SJCRH30 (cell line): ENCODE measurements at regions not wholly inside any gene's neighbourhood (a gene's known extent, or its start where the extent isn't known, plus 50 kb on each side); places are given as distances from the start of the nearest gene placed in this dataset.
"Not testable (repeated sequence)": the region's sequence is repeated elsewhere in the genome, so short reads cannot be mapped to it uniquely, and the experiment has no call there.

Source experiments
- DNase-seq, 2 experiments: peaks; one replicate each; pipeline ENCODE4 v3.0.0-alpha.2; 2015 to 2020
- H3K27ac ChIP-seq: fragments of 250-450 bp; sonication (Bioruptor Pico); 2 replicates; pipeline ENCODE4 v1.5.1; 2020; ENCODE audit warnings: mild to moderate bottlenecking, moderate library complexity
- H3K27me3 ChIP-seq: fragments of 250-450 bp; sonication (Bioruptor Pico); 2 replicates; pipeline ENCODE4 v1.5.1; 2020; ENCODE audit warnings: mild to moderate bottlenecking, moderate library complexity
- H3K36me3 ChIP-seq: fragments of 250-450 bp; sonication (Bioruptor Pico); 2 replicates; pipeline ENCODE4 v1.5.1; 2020; ENCODE audit warnings: mild to moderate bottlenecking, moderate library complexity
- H3K4me1 ChIP-seq: fragments of 250-450 bp; sonication (Bioruptor Pico); 2 replicates; pipeline ENCODE4 v1.5.1; 2020; ENCODE audit warnings: mild to moderate bottlenecking, moderate library complexity
- H3K4me3 ChIP-seq: fragments of 250-450 bp; sonication (Bioruptor Pico); 2 replicates; pipeline ENCODE4 v1.5.1; 2020; ENCODE audit warnings: mild to moderate bottlenecking, moderate library complexity
- H3K9me3 ChIP-seq: fragments of 250-450 bp; sonication (Bioruptor Pico); replicated peaks from 2 replicates; pipeline ENCODE4 v1.5.1; 2020; ENCODE audit warnings: mild to moderate bottlenecking, moderate library complexity

- not testable (repeated sequence) for H3K27ac ChIP-seq, H3K9me3 ChIP-seq, H3K36me3 ChIP-seq, H3K4me1 ChIP-seq, H3K27me3 ChIP-seq, H3K4me3 ChIP-seq, DNase-seq
Observed at GRCh38 chr12:116327992-116328391, 50.5 kb upstream of the MED13L start.

- no peak overlapping the region for H3K27ac ChIP-seq
Observed at GRCh38 chr12:116331876-116332275, 54.4 kb upstream of the MED13L start.

GRCh38 chr12:116332705-116333380, 55.4 kb upstream of the MED13L start:
- no peak for DNase-seq
- Histone ChIP-seq H3K4me3 (no peak overlapping the region), H3K27ac (no peak overlapping the region), H3K9me3 (no peaks in the 10 kb centered on the region), H3K36me3 (no peaks in the 10 kb centered on the region), H3K27me3 (no peaks in the 10 kb centered on the region), H3K4me1 (no peaks in the 10 kb centered on the region)

More at GRCh38 chr12:116331876-116332275, 54.4 kb upstream of the MED13L start:
- no peak for DNase-seq
- Histone ChIP-seq H3K27me3 (no peaks in the 10 kb centered on the region), H3K4me3 (no peak overlapping the region), H3K36me3 (no peaks in the 10 kb centered on the region), H3K4me1 (no peaks in the 10 kb centered on the region), H3K9me3 (no peaks in the 10 kb centered on the region)

DNA sequence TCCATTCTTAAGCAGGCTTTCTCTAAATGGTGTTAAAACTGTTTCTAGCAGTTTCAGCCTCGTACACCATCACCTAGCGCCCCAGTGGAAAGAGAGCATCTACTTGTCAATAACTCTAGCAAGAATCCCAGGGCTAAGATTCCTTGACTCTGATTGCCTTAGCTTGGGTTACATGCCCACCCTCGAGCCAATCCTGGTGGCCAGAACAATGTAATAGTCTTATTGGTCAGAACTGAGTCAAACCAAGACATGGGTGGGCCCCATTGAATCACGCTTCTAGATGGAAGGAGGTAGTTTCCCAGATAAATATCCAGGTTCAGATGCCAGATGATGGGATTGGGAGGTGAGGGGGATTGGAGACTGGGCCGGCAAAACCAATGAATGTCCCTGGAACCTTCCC, 55.9 kb upstream of the MED13L start:
- H3K4me3 ChIP-seq, result no peak overlapping the region
- H3K27ac ChIP-seq, result no peak overlapping the region
- H3K36me3 ChIP-seq, result no peaks in the 10 kb centered on the region
- H3K4me1 ChIP-seq, result no peaks in the 10 kb centered on the region
- no peaks in the 10 kb centered on the region for H3K27me3 ChIP-seq
- no peaks in the 10 kb centered on the region for H3K9me3 ChIP-seq
- no peak for DNase-seq

- no peaks in the 10 kb centered on the region for H3K27me3 ChIP-seq
- no peaks in the 10 kb centered on the region for H3K4me1 ChIP-seq
- no peak overlapping the region for H3K27ac ChIP-seq
- no peak overlapping the region for H3K4me3 ChIP-seq
- DNase-seq, result no peak
- H3K9me3 ChIP-seq, result no peaks in the 10 kb centered on the region
- H3K36me3 ChIP-seq, result no peaks in the 10 kb centered on the region
Observed at GRCh38 chr12:116336542-116337065, 59.1 kb upstream of the MED13L start.

- no peak overlapping the region for H3K4me3 ChIP-seq
- H3K27ac ChIP-seq, result no peak overlapping the region
- no peaks in the 10 kb centered on the region for H3K36me3 ChIP-seq
- no peaks in the 10 kb centered on the region for H3K27me3 ChIP-seq
- H3K9me3 ChIP-seq, result no peaks in the 10 kb centered on the region
- no peaks in the 10 kb centered on the region for H3K4me1 ChIP-seq
- DNase-seq, result no peak
Observed at GRCh38 chr12:116337312-116337711, 59.8 kb upstream of the MED13L start.

DNA sequence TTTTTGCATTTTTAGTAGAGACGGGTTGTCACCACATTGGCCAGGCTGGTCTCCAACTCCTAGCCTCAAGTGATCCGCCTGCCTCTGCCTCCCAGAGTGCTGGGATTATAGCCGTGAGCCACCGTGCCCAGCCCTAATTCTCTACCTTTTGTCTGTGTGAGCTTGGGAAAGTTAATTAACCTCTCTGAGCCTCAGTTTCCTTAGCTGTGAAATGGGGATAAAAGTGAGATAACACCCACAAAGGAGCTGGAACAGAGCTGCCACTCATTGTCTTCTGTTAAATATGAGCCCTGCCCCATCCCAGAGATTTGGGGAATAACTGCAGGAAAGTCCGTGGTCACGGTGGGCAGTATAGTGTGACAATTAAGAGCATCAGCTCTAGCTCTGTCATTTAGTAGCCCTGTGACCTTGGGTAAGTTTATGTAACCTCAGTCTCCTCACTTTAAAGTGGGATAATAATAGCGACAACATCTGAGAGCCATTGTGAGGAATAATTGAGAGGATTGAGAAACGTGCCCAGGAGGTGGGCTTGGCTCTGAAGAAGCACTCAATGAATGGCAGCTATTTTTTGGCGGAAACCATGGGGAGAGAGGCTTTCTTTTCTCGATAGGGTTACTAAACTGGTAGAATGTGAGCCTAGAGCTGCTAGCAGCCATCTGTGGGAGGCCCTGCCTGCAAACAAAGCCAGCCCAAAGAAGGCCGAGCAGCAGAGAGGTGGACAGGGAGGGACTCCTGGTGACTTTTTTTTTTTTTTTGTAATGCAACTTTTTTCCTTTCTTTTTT, 60.8 kb upstream of the MED13L start:
- no peak overlapping the region for H3K4me3 ChIP-seq
- H3K4me1 ChIP-seq, result no peaks in the 10 kb centered on the region; the same call in 1 of the 2 replicates
- H3K27me3 ChIP-seq, result no peaks in the 10 kb centered on the region

DNA sequence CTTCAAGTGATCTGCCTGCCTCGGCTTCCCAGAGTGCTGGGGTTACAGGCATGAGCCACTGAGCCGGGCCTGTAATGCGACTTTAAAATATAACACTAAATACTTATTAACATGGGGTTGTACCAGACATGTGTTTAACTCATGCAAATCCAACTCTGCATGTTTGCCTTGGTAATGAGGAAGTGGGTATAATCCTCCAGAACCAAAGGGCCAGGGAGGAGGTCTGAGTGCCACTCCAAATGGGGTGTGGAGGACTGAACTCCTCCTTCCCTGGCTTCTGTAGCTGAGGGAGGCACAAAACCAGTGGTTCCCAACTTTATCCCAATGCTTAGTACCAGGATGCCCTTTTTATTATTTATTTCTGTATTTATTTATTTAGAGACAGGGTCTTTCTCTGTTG, 61.6 kb upstream of the MED13L start:
- H3K4me1 ChIP-seq, result no peaks in the 10 kb centered on the region; the same call in 1 of the 2 replicates
- no peaks in the 10 kb centered on the region for H3K27me3 ChIP-seq
- H3K9me3 ChIP-seq, result no peaks in the 10 kb centered on the region
- no peak overlapping the region for H3K4me3 ChIP-seq
- DNase-seq, result no peak
- no peaks in the 10 kb centered on the region for H3K36me3 ChIP-seq
- no peak overlapping the region for H3K27ac ChIP-seq

More for the DNA sequence above, 60.8 kb upstream of the MED13L start:
- H3K36me3 ChIP-seq, result no peaks in the 10 kb centered on the region
- H3K27ac ChIP-seq, result no peak overlapping the region
- no peak for DNase-seq
- H3K9me3 ChIP-seq, result no peaks in the 10 kb centered on the region

DNA sequence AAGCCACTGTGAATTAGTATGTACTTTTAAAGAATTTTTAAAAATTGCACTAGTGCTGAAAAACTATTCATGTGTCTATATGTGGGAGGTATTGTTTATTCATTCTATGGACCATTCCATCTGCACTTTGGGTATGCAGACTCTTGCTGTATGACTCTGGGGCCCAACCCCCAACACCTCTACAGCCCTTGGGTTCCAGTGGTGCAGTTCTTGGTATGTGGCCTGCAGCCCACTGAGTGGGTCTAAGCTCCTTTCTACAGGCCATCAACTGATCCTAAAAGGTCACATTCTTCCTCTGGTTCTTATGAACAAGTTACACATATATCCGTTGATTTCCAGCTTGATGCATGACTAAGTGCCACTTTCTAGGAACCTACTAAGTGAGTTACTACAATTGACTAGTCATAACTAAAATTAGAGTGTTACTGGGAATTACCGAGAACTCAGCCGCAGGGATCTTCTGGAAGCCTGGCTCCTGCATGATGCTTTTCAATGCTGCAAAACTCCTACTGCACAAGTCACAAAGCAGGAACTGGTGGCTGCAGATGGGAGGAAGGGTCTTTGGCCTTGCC, 62.4 kb upstream of the MED13L start:
- Histone ChIP-seq H3K4me3 (no peak overlapping the region), H3K4me1 (no peaks in the 10 kb centered on the region; the same call in 1 of the 2 replicates), H3K36me3 (no peaks in the 10 kb centered on the region), H3K9me3 (no peaks in the 10 kb centered on the region), H3K27ac (no peak overlapping the region), H3K27me3 (no peaks in the 10 kb centered on the region)
- no peak for DNase-seq

- Histone ChIP-seq H3K27ac (no peak overlapping the region), H3K27me3 (no peaks in the 10 kb centered on the region), H3K9me3 (no peaks in the 10 kb centered on the region), H3K36me3 (no peaks in the 10 kb centered on the region), H3K4me3 (no peak overlapping the region), H3K4me1 (peaks cover 11% of the 10 kb centered on the region)
- peak in 1 of 2 experiments; percentile 71 for DNase-seq
Observed at GRCh38 chr12:116343331-116343884, 65.9 kb upstream of the MED13L start.

GRCh38 chr12:116346222-116346621, 68.7 kb upstream of the MED13L start:
- DNase-seq, result peak; percentile 62 to 83
- Histone ChIP-seq H3K27ac (peak overlapping the region; percentile 52), H3K4me3 (peak overlapping the region; percentile 13), H3K27me3 (no peaks in the 10 kb centered on the region), H3K36me3 (no peaks in the 10 kb centered on the region), H3K4me1 (peaks cover 20% of the 10 kb centered on the region), H3K9me3 (no peaks in the 10 kb centered on the region)

DNA sequence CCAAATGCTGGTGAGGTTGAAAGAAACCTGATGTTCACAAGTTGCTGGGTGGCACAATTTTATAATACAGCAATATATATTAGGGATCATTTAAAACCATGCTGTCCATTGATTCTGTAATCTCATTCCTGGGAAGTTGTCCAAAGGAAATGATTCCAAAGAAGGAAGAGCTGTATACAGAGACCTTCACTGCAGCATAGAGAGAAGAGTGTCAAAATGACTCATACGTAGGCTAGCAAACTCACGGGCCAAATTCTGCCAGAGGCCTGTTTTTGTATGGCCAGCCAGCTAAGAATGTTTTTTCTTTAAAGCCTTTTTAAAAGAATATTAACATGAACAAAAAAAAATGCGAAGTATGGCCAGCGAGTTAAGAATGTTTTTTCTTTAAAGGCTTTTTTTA, 69.2 kb upstream of the MED13L start:
- peak; percentile 23 to 68 for DNase-seq

GRCh38 chr12:116347265-116347664, 69.8 kb upstream of the MED13L start:
- no peaks in the 10 kb centered on the region for H3K36me3 ChIP-seq
- no peak for DNase-seq
- no peak overlapping the region for H3K4me3 ChIP-seq
- H3K27ac ChIP-seq, result no peak overlapping the region
- peaks cover 20% of the 10 kb centered on the region for H3K4me1 ChIP-seq
- H3K27me3 ChIP-seq, result no peaks in the 10 kb centered on the region
- H3K9me3 ChIP-seq, result no peaks in the 10 kb centered on the region

More for the DNA sequence above, 69.2 kb upstream of the MED13L start:
- H3K4me3 ChIP-seq, result peak overlapping the region; percentile 13
- no peaks in the 10 kb centered on the region for H3K9me3 ChIP-seq
- H3K27me3 ChIP-seq, result no peaks in the 10 kb centered on the region
- no peaks in the 10 kb centered on the region for H3K36me3 ChIP-seq
- peaks cover 20% of the 10 kb centered on the region for H3K4me1 ChIP-seq
- peak overlapping the region; percentile 52 for H3K27ac ChIP-seq

DNA sequence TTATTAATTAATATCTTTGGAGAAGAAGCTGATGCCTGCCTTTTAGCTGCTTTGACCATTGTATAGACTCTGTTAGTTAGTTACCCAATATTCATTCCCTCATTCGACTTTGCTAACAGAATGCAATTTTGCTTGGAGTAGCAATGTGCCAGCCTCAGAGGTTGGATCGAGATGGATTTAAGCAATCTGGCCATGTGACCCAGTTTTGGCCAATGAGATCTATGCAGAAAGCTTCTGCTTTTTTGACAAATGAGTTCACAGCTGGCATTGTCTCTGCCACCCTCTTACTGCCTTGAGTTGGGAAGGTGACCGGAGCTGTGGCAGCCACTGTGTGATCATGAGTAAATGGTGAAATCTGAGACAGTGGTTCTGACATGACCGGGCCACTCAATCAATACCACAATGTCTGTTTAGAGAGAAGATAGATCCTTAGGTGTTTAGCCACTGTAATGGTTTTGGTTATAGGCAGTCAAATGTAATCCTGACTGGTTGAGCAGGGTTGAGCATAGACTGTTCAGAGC, 74.9 kb upstream of the MED13L start:
- DNase-seq, result no peak
- H3K27me3 ChIP-seq, result no peaks in the 10 kb centered on the region
- H3K4me3 ChIP-seq, result no peak overlapping the region
- H3K9me3 ChIP-seq, result no peaks in the 10 kb centered on the region
- peaks cover 9% of the 10 kb centered on the region for H3K4me1 ChIP-seq
- no peaks in the 10 kb centered on the region for H3K36me3 ChIP-seq
- H3K27ac ChIP-seq, result no peak overlapping the region

GRCh38 chr12:116353958-116354357, 76.5 kb upstream of the MED13L start:
- H3K4me1 ChIP-seq, result peaks cover 8% of the 10 kb centered on the region
- H3K9me3 ChIP-seq, result no peaks in the 10 kb centered on the region
- H3K36me3 ChIP-seq, result no peaks in the 10 kb centered on the region
- no peaks in the 10 kb centered on the region for H3K27me3 ChIP-seq
- no peak overlapping the region for H3K27ac ChIP-seq
- H3K4me3 ChIP-seq, result no peak overlapping the region
- DNase-seq, result no peak
